ENCODE measurements at regions not wholly inside any gene's neighbourhood (a gene's known extent, or its start where the extent isn't known, plus 50 kb on each side); places are given as distances from the start of the nearest gene placed in this dataset.

- WGBS (ENCODE audit: insufficient coverage): 37% methylated on average over 4 of the region's 13 CpGs
- Histone ChIP-seq H3K27ac (ENCODE audit: low read length) (peak overlapping the region; percentile 53), H3K4me3 (ENCODE audit: low read length) (peak overlapping the region; percentile 31), H3K9me3 (replicated peaks; ENCODE audit: control insufficient read depth, low read depth, low read length) (no peaks in the 10 kb centered on the region), H3K36me3 (ENCODE audit: control insufficient read depth, insufficient read depth, low read length) (no peaks in the 10 kb centered on the region), H3K27me3 (ENCODE audit: control insufficient read depth, insufficient read depth, low read length) (no peaks in the 10 kb centered on the region), H3K4me1 (ENCODE audit: control insufficient read depth, insufficient read depth, low read length) (peaks cover 43% of the 10 kb centered on the region)
- peak; percentile 70 for DNase-seq
These were observed 68.6 kb upstream of the MRTFB start for GRCh38 chr16:14002416-14002990.

GRCh38 chr16:14003074-14003570 is 68.0 kb upstream of the MRTFB start:
- H3K4me1 ChIP-seq (ENCODE audit: control insufficient read depth, insufficient read depth, low read length): peaks cover 43% of the 10 kb centered on the region
- DNase-seq: peak; percentile 90
- H3K4me3 ChIP-seq (ENCODE audit: low read length): peak overlapping the region; percentile 31
- under 1% methylated on average over 9 of the region's 15 CpGs for WGBS (ENCODE audit: insufficient coverage)
- no peaks in the 10 kb centered on the region for H3K36me3 ChIP-seq (ENCODE audit: control insufficient read depth, insufficient read depth, low read length)
- H3K27ac ChIP-seq (ENCODE audit: low read length): peak overlapping the region; percentile 53
- H3K27me3 ChIP-seq (ENCODE audit: control insufficient read depth, insufficient read depth, low read length): no peaks in the 10 kb centered on the region
- H3K9me3 ChIP-seq (replicated peaks; ENCODE audit: control insufficient read depth, low read depth, low read length): no peaks in the 10 kb centered on the region

- Histone ChIP-seq H3K27ac (ENCODE audit: low read length) (peak overlapping the region; percentile 42), H3K4me1 (ENCODE audit: control insufficient read depth, insufficient read depth, low read length) (peaks cover 43% of the 10 kb centered on the region), H3K4me3 (ENCODE audit: low read length) (no peak overlapping the region), H3K9me3 (replicated peaks; ENCODE audit: control insufficient read depth, low read depth, low read length) (no peaks in the 10 kb centered on the region), H3K27me3 (ENCODE audit: control insufficient read depth, insufficient read depth, low read length) (no peaks in the 10 kb centered on the region), H3K36me3 (ENCODE audit: control insufficient read depth, insufficient read depth, low read length) (no peaks in the 10 kb centered on the region)
- no peak for DNase-seq
- WGBS (ENCODE audit: insufficient coverage): 77% methylated on average over 11 of the region's 13 CpGs
These were observed 66.9 kb upstream of the MRTFB start for GRCh38 chr16:14004031-14004728.

GRCh38 chr16:14004729-14005315 is 66.3 kb upstream of the MRTFB start:
- no CpG with 5 or more reads among the region's 2 CpGs for WGBS (ENCODE audit: insufficient coverage)
- H3K4me3 ChIP-seq (ENCODE audit: low read length): no peak overlapping the region
- H3K4me1 ChIP-seq (ENCODE audit: control insufficient read depth, insufficient read depth, low read length): peaks cover 40% of the 10 kb centered on the region
- no peaks in the 10 kb centered on the region for H3K27me3 ChIP-seq (ENCODE audit: control insufficient read depth, insufficient read depth, low read length)
- H3K36me3 ChIP-seq (ENCODE audit: control insufficient read depth, insufficient read depth, low read length): no peaks in the 10 kb centered on the region
- H3K27ac ChIP-seq (ENCODE audit: low read length): peak overlapping the region; percentile 42
- no peaks in the 10 kb centered on the region for H3K9me3 ChIP-seq (replicated peaks; ENCODE audit: control insufficient read depth, low read depth, low read length)
- DNase-seq: no peak

- no peaks in the 10 kb centered on the region for H3K27me3 ChIP-seq (ENCODE audit: control insufficient read depth, insufficient read depth, low read length)
- no peak overlapping the region for H3K27ac ChIP-seq (ENCODE audit: low read length)
- DNase-seq: no peak
- H3K4me3 ChIP-seq (ENCODE audit: low read length): no peak overlapping the region
- 80% methylated on average over 6 of the region's 6 CpGs for WGBS (ENCODE audit: insufficient coverage)
- H3K36me3 ChIP-seq (ENCODE audit: control insufficient read depth, insufficient read depth, low read length): no peaks in the 10 kb centered on the region
- no peaks in the 10 kb centered on the region for H3K9me3 ChIP-seq (replicated peaks; ENCODE audit: control insufficient read depth, low read depth, low read length)
- H3K4me1 ChIP-seq (ENCODE audit: control insufficient read depth, insufficient read depth, low read length): peaks cover 35% of the 10 kb centered on the region
These were observed 65.8 kb upstream of the MRTFB start for GRCh38 chr16:14005335-14005734.

- no peak overlapping the region for H3K27ac ChIP-seq (ENCODE audit: low read length)
- no CpG with 5 or more reads among the region's 4 CpGs for WGBS (ENCODE audit: insufficient coverage)
- no peak overlapping the region for H3K4me3 ChIP-seq (ENCODE audit: low read length)
- H3K4me1 ChIP-seq (ENCODE audit: control insufficient read depth, insufficient read depth, low read length): peaks cover 32% of the 10 kb centered on the region
- no peaks in the 10 kb centered on the region for H3K36me3 ChIP-seq (ENCODE audit: control insufficient read depth, insufficient read depth, low read length)
- DNase-seq: no peak
- no peaks in the 10 kb centered on the region for H3K27me3 ChIP-seq (ENCODE audit: control insufficient read depth, insufficient read depth, low read length)
- H3K9me3 ChIP-seq (replicated peaks; ENCODE audit: control insufficient read depth, low read depth, low read length): no peaks in the 10 kb centered on the region
These were observed 63.7 kb upstream of the MRTFB start for GRCh38 chr16:14007450-14007849.

GRCh38 chr16:14011001-14011400 is 60.1 kb upstream of the MRTFB start:
- Histone ChIP-seq H3K36me3 (ENCODE audit: control insufficient read depth, insufficient read depth, low read length) (no peaks in the 10 kb centered on the region), H3K9me3 (replicated peaks; ENCODE audit: control insufficient read depth, low read depth, low read length) (no peaks in the 10 kb centered on the region), H3K27me3 (ENCODE audit: control insufficient read depth, insufficient read depth, low read length) (no peaks in the 10 kb centered on the region), H3K27ac (ENCODE audit: low read length) (no peak overlapping the region), H3K4me1 (ENCODE audit: control insufficient read depth, insufficient read depth, low read length) (peaks cover 30% of the 10 kb centered on the region), H3K4me3 (ENCODE audit: low read length) (no peak overlapping the region)
- WGBS (ENCODE audit: insufficient coverage): 63% methylated on average over 1 of the region's 2 CpGs
- no peak for DNase-seq

GRCh38 chr16:14011846-14012245 is 59.3 kb upstream of the MRTFB start:
- Histone ChIP-seq H3K27me3 (ENCODE audit: control insufficient read depth, insufficient read depth, low read length) (no peaks in the 10 kb centered on the region), H3K27ac (ENCODE audit: low read length) (no peak overlapping the region), H3K36me3 (ENCODE audit: control insufficient read depth, insufficient read depth, low read length) (no peaks in the 10 kb centered on the region), H3K9me3 (replicated peaks; ENCODE audit: control insufficient read depth, low read depth, low read length) (no peaks in the 10 kb centered on the region), H3K4me1 (ENCODE audit: control insufficient read depth, insufficient read depth, low read length) (peaks cover 30% of the 10 kb centered on the region), H3K4me3 (ENCODE audit: low read length) (no peak overlapping the region)
- WGBS (ENCODE audit: insufficient coverage): 47% methylated on average over 3 of the region's 6 CpGs
- DNase-seq: peak; percentile 82

GRCh38 chr16:14013145-14013570 is 58.0 kb upstream of the MRTFB start:
- H3K4me3 ChIP-seq (ENCODE audit: low read length): no peak overlapping the region
- H3K9me3 ChIP-seq (replicated peaks; ENCODE audit: control insufficient read depth, low read depth, low read length): no peaks in the 10 kb centered on the region
- no peaks in the 10 kb centered on the region for H3K27me3 ChIP-seq (ENCODE audit: control insufficient read depth, insufficient read depth, low read length)
- peaks cover 30% of the 10 kb centered on the region for H3K4me1 ChIP-seq (ENCODE audit: control insufficient read depth, insufficient read depth, low read length)
- WGBS (ENCODE audit: insufficient coverage): 25% methylated on average over 3 of the region's 4 CpGs
- no peaks in the 10 kb centered on the region for H3K36me3 ChIP-seq (ENCODE audit: control insufficient read depth, insufficient read depth, low read length)
- H3K27ac ChIP-seq (ENCODE audit: low read length): peak overlapping the region; percentile 70
- DNase-seq: no peak

GRCh38 chr16:14013571-14014283 is 57.4 kb upstream of the MRTFB start:
- H3K4me1 ChIP-seq (ENCODE audit: control insufficient read depth, insufficient read depth, low read length): peaks cover 30% of the 10 kb centered on the region
- no peaks in the 10 kb centered on the region for H3K27me3 ChIP-seq (ENCODE audit: control insufficient read depth, insufficient read depth, low read length)
- peak overlapping the region; percentile 70 for H3K27ac ChIP-seq (ENCODE audit: low read length)
- H3K9me3 ChIP-seq (replicated peaks; ENCODE audit: control insufficient read depth, low read depth, low read length): no peaks in the 10 kb centered on the region
- WGBS (ENCODE audit: insufficient coverage): 9% methylated on average over 5 of the region's 13 CpGs
- H3K36me3 ChIP-seq (ENCODE audit: control insufficient read depth, insufficient read depth, low read length): no peaks in the 10 kb centered on the region
- no peak overlapping the region for H3K4me3 ChIP-seq (ENCODE audit: low read length)
- DNase-seq: peak; percentile 97
